H1 (cell line): ENCODE measurements at regions not wholly inside any gene's neighbourhood (a gene's known extent, or its start where the extent isn't known, plus 50 kb on each side); places are given as distances from the start of the nearest gene placed in this dataset.

ENCODE experiments used
- CTCF ChIA-PET: fragments of 300-600 bp; sonication (Branson Sonifier 250); formaldehyde crosslinking; loops from one replicate; lab custom pipeline; 2021; ENCODE audit not compliant: partially characterized antibody; lab: Charles Lee
- POLR2A ChIA-PET: fragments of 300-600 bp; sonication (Branson Sonifier 250); formaldehyde crosslinking; loops from one replicate; lab custom pipeline; 2021; ENCODE audit warnings: inconsistent platforms; ENCODE audit not compliant: partially characterized antibody; lab: Charles Lee
- DNase-seq, 2 experiments: peaks; one replicate each; pipeline versions ENCODE4 v3.0.0 to v3.0.0-alpha.2; 2010 to 2022; ENCODE audit warnings: low spot score in 2 of 2, low read depth in 1 of 2, mixed read lengths in 1 of 2
- FAIRE-seq: peaks from 2 replicates; lab custom pipeline; 2011; peaks lifted over from hg19 to GRCh38; lab: Jason Lieb, UNC
- H2AFZ ChIP-seq: 2 replicates; pipeline ENCODE4 v1.8.1; 2012; ENCODE audit warnings: low read length, inconsistent platforms
- H2AK5ac ChIP-seq: 2 replicates; pipeline ENCODE4 v1.6.1; 2013; ENCODE audit warnings: low read depth, low read length
- H2BK120ac ChIP-seq: replicated peaks from 2 replicates; pipeline ENCODE3; 2013; ENCODE audit warnings: low read depth, low read length, inconsistent platforms
- H2BK12ac ChIP-seq: 2 replicates; pipeline ENCODE4 v1.6.1; 2013; ENCODE audit warnings: low read depth, low read length
- H2BK15ac ChIP-seq: 2 replicates; pipeline ENCODE4 v1.6.1; 2013; ENCODE audit warnings: low read length
- H2BK20ac ChIP-seq: 2 replicates; pipeline ENCODE4 v1.6.1; 2013; ENCODE audit warnings: low read length
- H2BK5ac ChIP-seq: 2 replicates; pipeline ENCODE4 v1.6.1; 2013; ENCODE audit warnings: low read depth, low read length
- H3K14ac ChIP-seq: 2 replicates; pipeline ENCODE4 v1.6.1; 2013; ENCODE audit warnings: inconsistent platforms; ENCODE audit not compliant: insufficient read length
- H3K18ac ChIP-seq: 2 replicates; pipeline ENCODE4 v1.6.1; 2013; ENCODE audit warnings: low read length; ENCODE audit errors: extremely low read depth
- H3K23ac ChIP-seq: 2 replicates; pipeline ENCODE4 v1.6.1; 2013; ENCODE audit warnings: inconsistent platforms; ENCODE audit not compliant: insufficient read length
- H3K23me2 ChIP-seq: 2 replicates; pipeline ENCODE4 v1.6.1; 2013; ENCODE audit warnings: low read depth, low read length
- H3K27ac ChIP-seq: 2 replicates; pipeline ENCODE4 v1.6.1; 2011; ENCODE audit warnings: low read depth, low read length, inconsistent platforms
- H3K27me3 ChIP-seq, 4 experiments: replicated peaks in 1 of 4; 1 replicate in 1 of 4; 2 replicates in 3 of 4; pipeline versions ENCODE4 v1.6.1 to v1.8.1; 2011 to 2013; ENCODE audit warnings: low read length in 3 of 4, mild to moderate bottlenecking in 3 of 4, inconsistent platforms in 2 of 4, mixed read lengths in 2 of 4, moderate library complexity in 1 of 4; ENCODE audit not compliant: control insufficient read depth in 3 of 4, insufficient read depth in 3 of 4; ENCODE audit errors: extremely low read depth in 1 of 4
- H3K36me3 ChIP-seq, 4 experiments: 2 replicates each; pipeline versions ENCODE4 v1.6.1 to v1.8.1; 2011 to 2013; ENCODE audit warnings: mild to moderate bottlenecking in 4 of 4, low read length in 3 of 4, moderate library complexity in 2 of 4, control low read depth in 1 of 4, inconsistent platforms in 1 of 4; ENCODE audit not compliant: insufficient read depth in 4 of 4, control insufficient read depth in 2 of 4
- H3K4ac ChIP-seq: replicated peaks from 2 replicates; pipeline ENCODE3; 2013; ENCODE audit warnings: low read length, low read depth, mixed read lengths, inconsistent platforms; ENCODE audit not compliant: insufficient read length
- H3K4me1 ChIP-seq, 4 experiments: replicated peaks in 1 of 4; 1 replicate in 1 of 4; 2 replicates in 3 of 4; pipeline versions ENCODE4 v1.6.1 to v1.8.1; 2011 to 2013; ENCODE audit warnings: low read length in 3 of 4, inconsistent platforms in 2 of 4, mixed read lengths in 1 of 4; ENCODE audit not compliant: insufficient read depth in 4 of 4, control insufficient read depth in 3 of 4
- H3K4me2 ChIP-seq, 2 experiments: 2 replicates each; pipeline versions ENCODE4 v1.6.1 to v1.8.1; 2011 to 2013; ENCODE audit warnings: low read depth in 2 of 2, low read length in 2 of 2, control low read depth in 1 of 2, inconsistent platforms in 1 of 2, mild to moderate bottlenecking in 1 of 2; ENCODE audit not compliant: insufficient read depth in 1 of 2
- H3K4me3 ChIP-seq, 4 experiments: fragments of 200-600, 300-600 bp in 1 of 4; sonication (generic), shearing (Covaris generic), sonication (Bioruptor Twin) in 1 of 4; 2 replicates each; pipeline versions ENCODE4 v1.5.1 to v1.8.1; 2011 to 2016; ENCODE audit warnings: low read length in 4 of 4, low read depth in 3 of 4, control low read depth in 2 of 4, inconsistent platforms in 2 of 4, mild to moderate bottlenecking in 2 of 4, mixed read lengths in 1 of 4, moderate library complexity in 1 of 4; ENCODE audit not compliant: insufficient read depth in 2 of 4; ENCODE audit errors: extremely low read depth in 1 of 4
- H3K56ac ChIP-seq: replicated peaks from 2 replicates; pipeline ENCODE3; 2013; ENCODE audit warnings: low read depth, mild to moderate bottlenecking, mixed read lengths, low read length, inconsistent platforms; ENCODE audit not compliant: insufficient read length
- H3K79me1 ChIP-seq: 2 replicates; pipeline ENCODE4 v1.6.1; 2013; ENCODE audit warnings: low read depth, low read length, control low read depth
- H3K79me2 ChIP-seq, 2 experiments: 2 replicates each; pipeline versions ENCODE4 v1.6.1 to v1.8.1; 2012 to 2013; ENCODE audit warnings: low read length in 2 of 2, mild to moderate bottlenecking in 2 of 2, inconsistent platforms in 1 of 2; ENCODE audit not compliant: insufficient read depth in 2 of 2, control insufficient read depth in 1 of 2
- H3K9ac ChIP-seq, 4 experiments: replicated peaks in 1 of 4; 1 replicate in 1 of 4; 2 replicates in 3 of 4; pipeline versions ENCODE4 v1.6.1 to v1.8.1; 2011 to 2013; ENCODE audit warnings: low read depth in 3 of 4, low read length in 3 of 4, control low read depth in 2 of 4, mild to moderate bottlenecking in 2 of 4, moderate library complexity in 2 of 4, inconsistent platforms in 1 of 4; ENCODE audit errors: extremely low read depth in 1 of 4
- H3K9me3 ChIP-seq, 2 experiments: 2 replicates each; pipeline versions ENCODE4 v1.6.1 to v1.8.1; 2012 to 2013; ENCODE audit warnings: mild to moderate bottlenecking in 2 of 2, moderate library complexity in 2 of 2, control low read depth in 1 of 2, inconsistent platforms in 1 of 2, low read depth in 1 of 2, low read length in 1 of 2, mixed read lengths in 1 of 2; ENCODE audit not compliant: insufficient read depth in 2 of 2
- H4K20me1 ChIP-seq, 2 experiments: replicated peaks in 1 of 2; 2 replicates each; pipeline versions ENCODE3 to v1.8.1; 2011 to 2013; ENCODE audit warnings: inconsistent platforms in 2 of 2, low read length in 2 of 2, mild to moderate bottlenecking in 1 of 2; ENCODE audit not compliant: insufficient read depth in 2 of 2, control insufficient read depth in 1 of 2
- H4K5ac ChIP-seq: 2 replicates; pipeline ENCODE4 v1.6.1; 2013; ENCODE audit warnings: low read length, low read depth, mixed read lengths, inconsistent platforms; ENCODE audit not compliant: insufficient read length
- H4K8ac ChIP-seq: 2 replicates; pipeline ENCODE4 v1.8.0; 2013; ENCODE audit warnings: mild to moderate bottlenecking, moderate library complexity, low read length, inconsistent platforms; ENCODE audit not compliant: insufficient read depth; ENCODE audit errors: extremely low read depth
- H4K91ac ChIP-seq: replicated peaks from 2 replicates; pipeline ENCODE3; 2013; ENCODE audit warnings: low read length, mixed read lengths, inconsistent platforms; ENCODE audit not compliant: insufficient read length
- POLR2A ChIP-seq, 2 experiments: IDR thresholded peaks; 1 replicate in 1 of 2; 2 replicates in 1 of 2; pipeline ENCODE4 v1.6.1; 2011; ENCODE audit warnings: low read depth in 2 of 2, low read length in 2 of 2, mild to moderate bottlenecking in 2 of 2; ENCODE audit errors: control extremely low read depth in 1 of 2
- WGBS, 2 experiments: shearing (Covaris generic) in 1 of 2; methylation state at CpG; one replicate each; pipeline versions ENCODE4 v1.1.6 to v1.1.7; 2013 to 2015; ENCODE audit warnings: low lambda C conversion rate in 2 of 2, mixed read lengths in 2 of 2, inconsistent platforms in 1 of 2, low coverage in 1 of 2, missing lambda C conversion rate in 1 of 2; ENCODE audit not compliant: insufficient replicate concordance in 2 of 2, insufficient coverage in 1 of 2, insufficient read length in 1 of 2; ENCODE audit errors: extremely low coverage in 1 of 2, missing lambda C conversion rate in 1 of 2; 5-methylcytosine and 5-hydroxymethylcytosine counted together
- TF ChIP-seq, protein P1 (sequence below): IDR thresholded peaks from 2 replicates; pipeline ENCODE4 v1.6.1; 2012; ENCODE audit warnings: inconsistent platforms

DNA sequence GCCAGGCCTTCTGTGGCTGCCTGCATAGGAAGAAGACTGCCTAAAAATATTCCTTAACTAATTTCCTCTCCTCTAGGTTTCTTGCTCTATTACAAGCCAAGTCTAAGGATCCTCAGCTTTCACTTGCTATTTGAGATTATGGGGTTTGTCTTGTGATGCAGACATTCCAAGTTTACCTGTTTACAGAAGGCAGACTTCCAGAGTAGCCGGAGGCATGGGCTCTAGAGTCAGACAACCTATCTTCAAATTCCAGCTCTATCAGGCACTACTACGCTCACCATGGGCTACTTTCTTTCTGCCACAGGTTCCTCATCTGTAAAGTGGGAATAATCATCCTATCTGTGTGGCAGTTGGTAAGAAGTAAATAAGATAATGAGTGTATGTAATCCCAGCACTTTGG is 95.6 kb upstream of the BCL6 start:
- Histone ChIP-seq H3K18ac (no peak overlapping the region), H4K20me1 (no peaks in the 10 kb centered on the region), H4K5ac (no peak overlapping the region), H3K79me1 (no peaks in the 10 kb centered on the region), H3K27me3 (no peaks in the 10 kb centered on the region), H3K36me3 (no peaks in the 10 kb centered on the region), H2BK12ac (no peak overlapping the region), H4K91ac (no peak overlapping the region), H3K4me1 (no peaks in the 10 kb centered on the region), H3K27ac (no peak overlapping the region), H2AFZ (no peak overlapping the region)
- 100% methylated on average over 2 of the region's 2 CpGs; no CpG with 5 or more reads in 1 of the 2 experiments for WGBS, 2 experiments
- POLR2A ChIA-PET: no interaction called here
- TF ChIP-seq POLR2A (IDR thresholded peaks at IDR 0.05; ENCODE audit: control extremely low read depth in 1 of 2, low read depth in 2 of 2, low read length in 2 of 2): no peak
- TF ChIP-seq, protein P1, sequence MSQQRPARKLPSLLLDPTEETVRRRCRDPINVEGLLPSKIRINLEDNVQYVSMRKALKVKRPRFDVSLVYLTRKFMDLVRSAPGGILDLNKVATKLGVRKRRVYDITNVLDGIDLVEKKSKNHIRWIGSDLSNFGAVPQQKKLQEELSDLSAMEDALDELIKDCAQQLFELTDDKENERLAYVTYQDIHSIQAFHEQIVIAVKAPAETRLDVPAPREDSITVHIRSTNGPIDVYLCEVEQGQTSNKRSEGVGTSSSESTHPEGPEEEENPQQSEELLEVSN: no peak
- TF ChIP-seq, all 59 proteins: peak for 0
- H2BK5ac ChIP-seq: no peak overlapping the region
- no peaks in the 10 kb centered on the region for H3K79me2 ChIP-seq
- H2AK5ac ChIP-seq: no peak overlapping the region
- H2BK120ac ChIP-seq: no peak overlapping the region
- H2BK15ac ChIP-seq: no peak overlapping the region
- H3K14ac ChIP-seq: no peak overlapping the region
- no peak overlapping the region for H3K56ac ChIP-seq
- no peaks in the 10 kb centered on the region for H3K9me3 ChIP-seq
- no peak overlapping the region for H3K4ac ChIP-seq
- FAIRE-seq (no peak), DNase-seq (no peak)
- CTCF ChIA-PET: interaction anchor here (1.2 kb wide), 1 partner anchor 26 kb away, joined by 3 read pairs; no protein-coding TSS in a partner anchor
- H3K23ac ChIP-seq: no peak overlapping the region
- no peak overlapping the region for H2BK20ac ChIP-seq
- no peak overlapping the region for H3K9ac ChIP-seq
- H4K8ac ChIP-seq: no peak overlapping the region
- no peaks in the 10 kb centered on the region; the same call in 1 of the 2 replicates for H3K23me2 ChIP-seq
- H3K4me3 ChIP-seq: no peak overlapping the region
- no peak overlapping the region for H3K4me2 ChIP-seq
